RWPE2 (cell line): ENCODE measurements at regions not wholly inside any gene's neighbourhood (a gene's known extent, or its start where the extent isn't known, plus 50 kb on each side); places are given as distances from the start of the nearest gene placed in this dataset.
A peak's percentile ranks its signal among the peaks of the same experiment; 100 is the strongest.

Experiments
- ATAC-seq: fragments of 200-7000 bp; cut with Tn5 transposase; 3 replicates; pipeline ENCODE4 v1.9.1; 2021; ENCODE audit warnings: low read depth
- DNase-seq: peaks from one replicate; pipeline ENCODE4 v3.0.0-alpha.2; 2020; ENCODE audit warnings: low spot score
- H3K27ac ChIP-seq: fragments of 450-650 bp; 2 replicates; pipeline ENCODE4 v1.5.1; 2017; ENCODE audit warnings: mild to moderate bottlenecking; ENCODE audit not compliant: poor library complexity, severe bottlenecking
- H3K27me3 ChIP-seq: fragments of 250-450 bp; sonication (Bioruptor Pico); 2 replicates; pipeline ENCODE4 v1.5.1; 2021; ENCODE audit warnings: mild to moderate bottlenecking, moderate library complexity; ENCODE audit not compliant: insufficient read depth, poor library complexity, severe bottlenecking
- H3K36me3 ChIP-seq: fragments of 250-450 bp; sonication (Bioruptor Pico); 2 replicates; pipeline ENCODE4 v1.5.1; 2020; ENCODE audit warnings: low read depth, mild to moderate bottlenecking, moderate library complexity
- H3K4me1 ChIP-seq: fragments of 250-450 bp; sonication (Bioruptor Pico); 2 replicates; pipeline ENCODE4 v1.5.1; 2021; ENCODE audit warnings: mild to moderate bottlenecking, moderate library complexity; ENCODE audit not compliant: insufficient read depth, poor library complexity, severe bottlenecking
- H3K4me3 ChIP-seq: fragments of 250-450 bp; sonication (Bioruptor Pico); 2 replicates; pipeline ENCODE4 v1.5.1; 2021; ENCODE audit warnings: mild to moderate bottlenecking, moderate library complexity; ENCODE audit not compliant: severe bottlenecking
- H3K9me3 ChIP-seq: fragments of 250-450 bp; sonication (Bioruptor Pico); 2 replicates; pipeline ENCODE4 v1.5.1; 2021; ENCODE audit warnings: mild to moderate bottlenecking, moderate library complexity; ENCODE audit not compliant: severe bottlenecking
- TF ChIP-seq, protein P1 (sequence below): fragments of 450-650 bp; IDR thresholded peaks from one replicate; pipeline ENCODE4 v1.5.1; 2017; ENCODE audit warnings: mild to moderate bottlenecking, moderate library complexity; ENCODE audit not compliant: poor library complexity, severe bottlenecking

DNA sequence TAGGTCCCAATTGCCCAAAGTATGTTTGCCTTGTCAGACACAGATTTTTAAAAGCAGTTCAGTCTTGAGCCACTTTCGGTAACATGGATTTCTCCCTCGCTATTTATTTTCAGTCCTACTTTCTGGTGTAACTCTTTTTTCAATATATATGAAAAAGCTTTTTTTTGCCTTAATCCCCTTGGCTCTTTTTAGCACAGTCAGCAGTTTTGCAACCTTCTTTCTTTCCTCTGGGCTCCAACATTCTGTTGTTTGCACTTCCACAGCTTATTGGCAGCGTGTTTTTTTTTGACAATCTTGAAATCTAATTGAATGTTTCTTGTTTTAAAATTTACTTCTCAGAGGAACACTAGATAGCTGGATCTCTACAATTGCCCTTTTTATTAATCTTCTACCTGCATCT is 429.3 kb upstream of the NBEA start:
- ATAC-seq = no peak
- no peaks in the 10 kb centered on the region for H3K4me1 ChIP-seq
- no peak for DNase-seq
- no peak overlapping the region for H3K27ac ChIP-seq
- no peaks in the 10 kb centered on the region for H3K27me3 ChIP-seq
- H3K9me3 ChIP-seq = no peaks in the 10 kb centered on the region
- H3K36me3 ChIP-seq = no peaks in the 10 kb centered on the region
- TF ChIP-seq, protein P1, sequence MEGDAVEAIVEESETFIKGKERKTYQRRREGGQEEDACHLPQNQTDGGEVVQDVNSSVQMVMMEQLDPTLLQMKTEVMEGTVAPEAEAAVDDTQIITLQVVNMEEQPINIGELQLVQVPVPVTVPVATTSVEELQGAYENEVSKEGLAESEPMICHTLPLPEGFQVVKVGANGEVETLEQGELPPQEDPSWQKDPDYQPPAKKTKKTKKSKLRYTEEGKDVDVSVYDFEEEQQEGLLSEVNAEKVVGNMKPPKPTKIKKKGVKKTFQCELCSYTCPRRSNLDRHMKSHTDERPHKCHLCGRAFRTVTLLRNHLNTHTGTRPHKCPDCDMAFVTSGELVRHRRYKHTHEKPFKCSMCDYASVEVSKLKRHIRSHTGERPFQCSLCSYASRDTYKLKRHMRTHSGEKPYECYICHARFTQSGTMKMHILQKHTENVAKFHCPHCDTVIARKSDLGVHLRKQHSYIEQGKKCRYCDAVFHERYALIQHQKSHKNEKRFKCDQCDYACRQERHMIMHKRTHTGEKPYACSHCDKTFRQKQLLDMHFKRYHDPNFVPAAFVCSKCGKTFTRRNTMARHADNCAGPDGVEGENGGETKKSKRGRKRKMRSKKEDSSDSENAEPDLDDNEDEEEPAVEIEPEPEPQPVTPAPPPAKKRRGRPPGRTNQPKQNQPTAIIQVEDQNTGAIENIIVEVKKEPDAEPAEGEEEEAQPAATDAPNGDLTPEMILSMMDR = no peak
- no peak overlapping the region for H3K4me3 ChIP-seq

DNA sequence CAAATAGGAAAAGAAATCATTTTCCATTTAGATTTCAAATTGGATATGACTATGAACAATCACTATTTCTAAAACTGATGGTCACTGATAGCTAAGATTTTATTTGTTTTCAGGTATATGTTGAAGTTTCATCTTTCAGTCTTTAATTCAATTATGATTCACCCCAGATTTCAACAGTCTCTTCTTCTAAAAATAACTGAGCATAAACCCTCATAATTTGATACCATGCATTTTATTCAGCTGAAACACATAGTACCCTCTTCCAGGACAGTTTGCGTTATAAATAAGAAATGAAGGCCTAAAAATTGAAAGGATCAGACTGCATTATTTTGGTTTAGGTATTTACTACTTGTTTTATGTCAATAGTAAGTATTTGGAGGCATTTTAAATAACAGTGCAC is 428.5 kb upstream of the NBEA start:
- H3K27ac ChIP-seq = no peak overlapping the region
- ATAC-seq (no peak), DNase-seq (no peak)

DNA sequence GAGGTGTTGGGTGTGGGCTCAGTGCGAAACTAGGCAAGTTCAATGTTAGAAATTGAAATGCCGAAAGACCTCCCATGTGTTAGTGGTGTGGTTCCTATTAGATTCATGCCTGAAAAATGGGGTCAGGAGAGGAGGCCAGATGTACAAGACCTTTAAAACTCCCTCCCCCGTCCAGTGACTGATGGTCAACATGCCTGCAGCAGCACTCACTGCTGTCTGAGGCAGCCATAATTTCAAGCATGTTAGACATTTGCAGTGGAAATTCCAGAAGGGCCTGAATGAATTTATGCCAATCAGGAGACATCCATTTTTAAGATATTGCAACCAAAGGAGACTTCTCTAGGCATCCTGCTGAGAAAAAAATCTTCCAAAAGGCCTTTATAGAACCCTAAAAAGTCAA is 426.9 kb upstream of the NBEA start:
- Histone ChIP-seq H3K9me3 (no peaks in the 10 kb centered on the region), H3K4me1 (no peaks in the 10 kb centered on the region), H3K27ac (no peak overlapping the region), H3K27me3 (no peaks in the 10 kb centered on the region), H3K36me3 (no peaks in the 10 kb centered on the region), H3K4me3 (no peak overlapping the region)
- TF ChIP-seq, protein P1 = no peak
- DNase-seq (no peak), ATAC-seq (no peak)

More for the DNA sequence above, 428.5 kb upstream of the NBEA start:
- H3K9me3 ChIP-seq = no peaks in the 10 kb centered on the region
- H3K4me1 ChIP-seq = no peaks in the 10 kb centered on the region
- no peaks in the 10 kb centered on the region for H3K36me3 ChIP-seq
- no peak overlapping the region for H3K4me3 ChIP-seq
- TF ChIP-seq, protein P1 = no peak
- no peaks in the 10 kb centered on the region for H3K27me3 ChIP-seq

DNA sequence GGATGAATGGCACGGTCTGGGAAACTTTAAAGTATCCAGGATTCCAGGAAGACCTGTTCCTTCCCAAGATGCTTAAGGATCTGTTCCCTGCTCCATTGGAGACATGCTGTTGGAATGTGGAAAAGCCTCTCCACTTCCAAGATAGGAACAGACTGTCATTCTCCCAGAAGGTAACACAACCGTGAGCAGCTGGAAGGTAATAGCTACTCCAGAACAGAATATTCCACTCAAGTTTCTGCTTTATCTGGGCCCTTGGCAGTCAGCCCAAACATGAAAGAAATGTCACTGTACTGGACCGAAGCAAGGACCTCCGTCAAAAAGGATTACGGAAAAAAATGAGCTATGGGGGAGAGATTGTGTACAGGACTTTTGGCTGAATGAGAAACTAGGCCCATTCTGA is 420.9 kb upstream of the NBEA start:
- H3K27ac ChIP-seq = no peak overlapping the region
- TF ChIP-seq, protein P1 = no peak

DNA sequence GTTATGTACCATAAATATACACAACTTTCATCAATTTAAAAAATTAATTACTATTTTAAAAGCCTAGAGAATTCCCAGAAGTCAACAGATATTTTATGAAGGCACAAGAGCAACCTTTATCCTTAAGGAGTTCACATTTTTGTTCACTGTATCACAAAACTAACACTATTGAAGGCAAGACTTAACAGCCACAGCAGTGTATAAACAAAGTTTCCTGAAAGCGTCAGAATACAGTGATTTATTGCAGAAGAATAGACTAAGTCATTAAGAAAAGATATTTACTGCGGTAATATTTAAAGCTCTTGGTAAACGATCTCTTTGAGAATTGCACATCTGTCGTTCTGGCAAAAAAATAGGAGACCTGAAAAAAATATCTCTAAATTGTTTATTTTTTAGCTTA is 419.3 kb upstream of the NBEA start:
- DNase-seq = no peak
- Histone ChIP-seq H3K4me3 (no peak overlapping the region), H3K9me3 (no peaks in the 10 kb centered on the region), H3K27me3 (no peaks in the 10 kb centered on the region), H3K36me3 (no peaks in the 10 kb centered on the region), H3K4me1 (peaks cover 14% of the 10 kb centered on the region), H3K27ac (no peak overlapping the region)
- TF ChIP-seq, protein P1 = no peak
- 0 out of 3 replicates have a peak, but pooled peaks have one; percentile 17 for ATAC-seq

More for the DNA sequence above, 420.9 kb upstream of the NBEA start:
- ATAC-seq (no peak), DNase-seq (no peak)
- Histone ChIP-seq H3K36me3 (no peaks in the 10 kb centered on the region), H3K4me3 (no peak overlapping the region), H3K4me1 (peaks cover 14% of the 10 kb centered on the region), H3K9me3 (no peaks in the 10 kb centered on the region), H3K27me3 (no peaks in the 10 kb centered on the region)
